Glutamatergic neuron (in vitro differentiated cells): ENCODE measurements at regions not wholly inside any gene's neighbourhood (a gene's known extent, or its start where the extent isn't known, plus 50 kb on each side); places are given as distances from the start of the nearest gene placed in this dataset.

Experiments used
- DNase-seq: peaks from one replicate; pipeline ENCODE4 v3.0.0; 2022
- H3K27ac Mint-ChIP-seq: one replicate; pipeline ENCODE4 v1.8.0; 2020; ENCODE audit warnings: mild to moderate bottlenecking, mixed read lengths, inconsistent platforms; ENCODE audit not compliant: unreplicated experiment
- H3K27me3 Mint-ChIP-seq: one replicate; pipeline ENCODE4 v1.8.0; 2020; ENCODE audit warnings: mild to moderate bottlenecking, moderate library complexity, mixed read lengths, inconsistent platforms; ENCODE audit not compliant: unreplicated experiment
- H3K36me3 Mint-ChIP-seq: one replicate; pipeline ENCODE4 v1.8.0; 2020; ENCODE audit warnings: mild to moderate bottlenecking, mixed read lengths, inconsistent platforms; ENCODE audit not compliant: unreplicated experiment
- H3K4me1 Mint-ChIP-seq: one replicate; pipeline ENCODE4 v1.8.0; 2020; ENCODE audit warnings: mild to moderate bottlenecking, low read depth, mixed read lengths, inconsistent platforms; ENCODE audit not compliant: unreplicated experiment
- H3K4me3 Mint-ChIP-seq: one replicate; pipeline ENCODE4 v1.8.0; 2020; ENCODE audit warnings: mild to moderate bottlenecking, mixed read lengths, inconsistent platforms; ENCODE audit not compliant: unreplicated experiment
- H3K9me3 Mint-ChIP-seq: one replicate; pipeline ENCODE4 v1.8.0; 2020; ENCODE audit warnings: mild to moderate bottlenecking, moderate library complexity, mixed read lengths, inconsistent platforms; ENCODE audit not compliant: unreplicated experiment
- CTCF ChIP-seq: fragments of 200-600 bp; sonication (generic); IDR thresholded peaks from one replicate; pipeline ENCODE4 v1.5.0; 2021; ENCODE audit not compliant: partially characterized antibody, unreplicated experiment

- Mint-ChIP-seq H3K27ac (no peak overlapping the region), H3K9me3 (no peaks in the 10 kb centered on the region), H3K4me3 (no peak overlapping the region), H3K36me3 (no peaks in the 10 kb centered on the region), H3K27me3 (peaks cover 2% of the 10 kb centered on the region), H3K4me1 (no peaks in the 10 kb centered on the region)
- no peak for DNase-seq
- no peak for TF ChIP-seq CTCF
Observed at GRCh38 chr22:26846076-26846475, 188.7 kb downstream of the MIAT start.

- Mint-ChIP-seq H3K36me3 (no peaks in the 10 kb centered on the region), H3K4me3 (no peak overlapping the region), H3K4me1 (no peaks in the 10 kb centered on the region), H3K27me3 (peaks cover 2% of the 10 kb centered on the region), H3K27ac (no peak overlapping the region), H3K9me3 (no peaks in the 10 kb centered on the region)
- no peak for DNase-seq
- TF ChIP-seq CTCF: no peak
Observed at GRCh38 chr22:26846645-26847044, 189.3 kb downstream of the MIAT start.

- no peak overlapping the region for H3K4me3 Mint-ChIP-seq
- DNase-seq: no peak
- TF ChIP-seq CTCF: no peak
- H3K9me3 Mint-ChIP-seq: no peaks in the 10 kb centered on the region
- H3K36me3 Mint-ChIP-seq: no peaks in the 10 kb centered on the region
- no peak overlapping the region for H3K27ac Mint-ChIP-seq
- H3K27me3 Mint-ChIP-seq: peaks cover 2% of the 10 kb centered on the region
- no peaks in the 10 kb centered on the region for H3K4me1 Mint-ChIP-seq
Observed at GRCh38 chr22:26847046-26847445, 189.7 kb downstream of the MIAT start.

GRCh38 chr22:26847816-26848215, 190.4 kb downstream of the MIAT start:
- no peak for TF ChIP-seq CTCF
- Mint-ChIP-seq H3K9me3 (no peaks in the 10 kb centered on the region), H3K36me3 (no peaks in the 10 kb centered on the region), H3K27ac (no peak overlapping the region), H3K4me3 (no peak overlapping the region), H3K27me3 (peaks cover 2% of the 10 kb centered on the region), H3K4me1 (no peaks in the 10 kb centered on the region)
- DNase-seq: no peak

- H3K4me3 Mint-ChIP-seq: no peak overlapping the region
- DNase-seq: no peak
- H3K4me1 Mint-ChIP-seq: no peaks in the 10 kb centered on the region
- no peak for TF ChIP-seq CTCF
- H3K36me3 Mint-ChIP-seq: no peaks in the 10 kb centered on the region
- H3K27ac Mint-ChIP-seq: no peak overlapping the region
- H3K9me3 Mint-ChIP-seq: no peaks in the 10 kb centered on the region
- H3K27me3 Mint-ChIP-seq: peaks cover 2% of the 10 kb centered on the region
Observed at GRCh38 chr22:26848244-26848920, 191.0 kb downstream of the MIAT start.
